Endothelial cell of umbilical vein (primary cell): ENCODE measurements at regions not wholly inside any gene's neighbourhood (a gene's known extent, or its start where the extent isn't known, plus 50 kb on each side); places are given as distances from the start of the nearest gene placed in this dataset.

Experiments used
- BruUV-seq: library from RNA; stranded (reverse); fragments of 400-500 nt; replicated peaks from 2 replicates; lab custom pipeline; 2021; lab: Mats Ljungman, UMichigan
- CTCF ChIA-PET: fragments of 300-600, 350-600 bp; sonication (Branson Sonifier 250); formaldehyde crosslinking; loops from one replicate; lab custom pipeline; 2021; ENCODE audit warnings: antibody characterized with exemption, inconsistent platforms; lab: Charles Lee
- POLR2A ChIA-PET: fragments of 300-600, 350-600 bp; sonication (Branson Sonifier 250); formaldehyde crosslinking; loops from one replicate; lab custom pipeline; 2021; ENCODE audit warnings: antibody characterized with exemption, inconsistent platforms; lab: Charles Lee
- DNase-seq: peaks from one replicate; pipeline ENCODE4 v3.0.0-alpha.2; 2011; ENCODE audit warnings: low read depth, low spot score
- FAIRE-seq: peaks from 2 replicates; lab custom pipeline; 2011; peaks lifted over from hg19 to GRCh38; lab: Jason Lieb, UNC
- H2AFZ ChIP-seq: 2 replicates; pipeline ENCODE4 v1.6.0; 2012; ENCODE audit warnings: low read depth, low read length, control low read depth, inconsistent platforms
- H3K27ac ChIP-seq: 2 replicates; pipeline ENCODE4 v1.5.1; 2011; ENCODE audit warnings: low read depth, mild to moderate bottlenecking, control low read depth, low read length, moderate library complexity; ENCODE audit not compliant: insufficient read depth
- H3K27me3 ChIP-seq, 2 experiments: 2 replicates each; pipeline versions ENCODE4 v1.6.0 to v1.6.1; 2011; ENCODE audit warnings: low read length in 2 of 2, mixed read lengths in 1 of 2; ENCODE audit not compliant: control insufficient read depth in 2 of 2, insufficient read depth in 2 of 2
- H3K36me3 ChIP-seq, 2 experiments: 2 replicates in 1 of 2; 3 replicates in 1 of 2; pipeline ENCODE4 v1.5.1; 2011; ENCODE audit warnings: low read length in 2 of 2, mild to moderate bottlenecking in 1 of 2, moderate library complexity in 1 of 2; ENCODE audit not compliant: control insufficient read depth in 2 of 2, insufficient read depth in 2 of 2; ENCODE audit errors: extremely low read depth in 1 of 2
- H3K4me1 ChIP-seq: 3 replicates; pipeline ENCODE4 v1.5.1; 2011; ENCODE audit warnings: mild to moderate bottlenecking, low read length; ENCODE audit not compliant: control insufficient read depth, insufficient read depth; ENCODE audit errors: extremely low read depth
- H3K4me2 ChIP-seq: 2 replicates; pipeline ENCODE4 v1.6.1; 2011; ENCODE audit warnings: low read length, control low read depth, mixed read lengths; ENCODE audit not compliant: insufficient read depth
- H3K4me3 ChIP-seq, 3 experiments: fragments of 200-600 bp in 1 of 3; sonication (generic), shearing (Covaris generic) in 1 of 3; replicated peaks in 1 of 3; 2 replicates each; pipeline ENCODE4 v1.5.1; 2011 to 2016; ENCODE audit warnings: control low read depth in 3 of 3, low read length in 3 of 3, mild to moderate bottlenecking in 2 of 3, inconsistent platforms in 1 of 3, low read depth in 1 of 3, moderate library complexity in 1 of 3; ENCODE audit not compliant: insufficient read depth in 1 of 3
- H3K79me2 ChIP-seq: 2 replicates; pipeline ENCODE4 v1.6.0; 2012; ENCODE audit warnings: low read length, inconsistent platforms; ENCODE audit not compliant: control insufficient read depth, insufficient read depth
- H3K9ac ChIP-seq: replicated peaks from 2 replicates; pipeline ENCODE3; 2011; ENCODE audit warnings: low read length, control low read depth; ENCODE audit not compliant: insufficient read depth; ENCODE audit errors: extremely low read depth
- H3K9me1 ChIP-seq: replicated peaks from 3 replicates; pipeline ENCODE4 v1.6.0; 2011; ENCODE audit warnings: mild to moderate bottlenecking, low read length; ENCODE audit not compliant: control insufficient read depth, insufficient read depth; ENCODE audit errors: extremely low read depth
- H3K9me3 ChIP-seq: replicated peaks from 2 replicates; pipeline ENCODE4 v1.5.1; 2012; ENCODE audit warnings: low read length, inconsistent platforms; ENCODE audit not compliant: control insufficient read depth, insufficient read depth
- H4K20me1 ChIP-seq: replicated peaks from 2 replicates; pipeline ENCODE3; 2011; ENCODE audit warnings: mild to moderate bottlenecking, low read length; ENCODE audit not compliant: control insufficient read depth, insufficient read depth; ENCODE audit errors: extremely low read depth
- EZH2 ChIP-seq: IDR thresholded peaks from 2 replicates; pipeline ENCODE4 v1.6.1; 2012; ENCODE audit warnings: borderline replicate concordance, low read depth, mild to moderate bottlenecking, moderate library complexity, low read length, inconsistent platforms; ENCODE audit not compliant: severe bottlenecking
- FOS ChIP-seq: IDR thresholded peaks from 2 replicates; pipeline ENCODE4 v1.6.1; 2011; ENCODE audit warnings: mild to moderate bottlenecking, low read length, moderate library complexity, borderline replicate concordance; ENCODE audit not compliant: insufficient read depth
- GATA2 ChIP-seq: IDR thresholded peaks from 2 replicates; pipeline ENCODE4 v1.7.0; 2011; ENCODE audit warnings: low read depth, mild to moderate bottlenecking, moderate library complexity, mixed read lengths, low read length; ENCODE audit not compliant: insufficient read length, insufficient read depth
- JUN ChIP-seq: IDR thresholded peaks from 2 replicates; pipeline ENCODE4 v1.6.1; 2011; ENCODE audit warnings: borderline replicate concordance, low read depth; ENCODE audit not compliant: insufficient read length, insufficient read depth
- MYC ChIP-seq: IDR thresholded peaks from one replicate; pipeline ENCODE4 v1.6.1; 2011; ENCODE audit warnings: mild to moderate bottlenecking, low read depth, low read length
- POLR2A ChIP-seq: IDR thresholded peaks from 2 replicates; pipeline ENCODE4 v1.6.1; 2012; ENCODE audit warnings: low read depth, mild to moderate bottlenecking, control low read depth, low read length
- POLR2AphosphoS5 ChIP-seq: IDR thresholded peaks from 2 replicates; pipeline ENCODE4 v1.6.1; 2012; ENCODE audit warnings: low read depth, mild to moderate bottlenecking, control low read depth, low read length, moderate library complexity; ENCODE audit not compliant: insufficient read depth
- dilution Hi-C: fragments of 300-500 bp; cut with MboI; formaldehyde crosslinking; loops from one replicate; pipeline ENCODE4 v1.15.0; 2019; ENCODE audit warnings: low sequenced_read_pairs; ENCODE audit not compliant: extremely low pct_ligation_motif_present
- intact Hi-C: fragments of 100-400 bp; cut with micrococcal nuclease; formaldehyde crosslinking; loops from one replicate; pipeline ENCODE4 v1.10.0; 2022
- TF ChIP-seq, protein P1 (sequence below): IDR thresholded peaks from 2 replicates; pipeline ENCODE4 v1.6.1; 2011; ENCODE audit not compliant: insufficient read depth, insufficient read length
- TF ChIP-seq, protein P2 (sequence below), 2 donors: IDR thresholded peaks; 1 replicate in 1 of 2; 2 replicates in 1 of 2; pipeline ENCODE4 v1.5.1; 2011; ENCODE audit warnings: low read length in 2 of 2, mild to moderate bottlenecking in 2 of 2, moderate library complexity in 2 of 2, control low read depth in 1 of 2, inconsistent platforms in 1 of 2, low read depth in 1 of 2; ENCODE audit not compliant: insufficient read depth in 1 of 2; ENCODE audit errors: extremely low read depth in 1 of 2

DNA sequence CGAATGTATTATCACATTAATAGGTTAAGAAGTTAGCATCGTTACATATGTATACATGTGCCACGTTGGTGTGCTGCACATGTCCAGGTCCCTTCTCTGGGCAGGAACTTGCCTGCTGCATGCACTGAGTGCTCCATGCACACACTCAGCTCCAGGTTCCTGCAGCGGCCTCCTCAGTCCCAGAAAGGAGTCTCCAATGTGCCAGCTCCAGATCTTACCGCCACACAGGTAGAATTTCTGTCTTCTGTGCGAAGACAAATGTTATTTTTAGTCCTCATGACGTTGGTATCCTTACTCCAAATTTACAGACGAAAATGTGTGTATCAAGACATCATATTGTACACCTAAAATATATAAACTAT lies 127.1 kb downstream of the GALR1 start:
- no peaks in the 10 kb centered on the region for H3K79me2 ChIP-seq
- peaks cover 11% of the 10 kb centered on the region for H3K9me3 ChIP-seq
- TF ChIP-seq POLR2A (no peak), FOS (no peak), EZH2 (no peak)
- no peaks in the 10 kb centered on the region for H3K27me3 ChIP-seq
- dilution Hi-C loops: no loop called here
- intact Hi-C loops: no loop called here
- H3K9ac ChIP-seq: no peak overlapping the region
- ChIA-PET POLR2A (no interaction called here), CTCF (no interaction called here)
- no peaks in the 10 kb centered on the region for H3K9me1 ChIP-seq
- H2AFZ ChIP-seq: no peak overlapping the region
- no peak overlapping the region for H3K4me3 ChIP-seq
- no peak overlapping the region for H3K4me2 ChIP-seq
- H3K27ac ChIP-seq: no peak overlapping the region
- no peaks in the 10 kb centered on the region for H3K36me3 ChIP-seq
- BruUV-seq: no TSS peak
- FAIRE-seq (no peak), DNase-seq (no peak)
- H3K4me1 ChIP-seq: no peaks in the 10 kb centered on the region
- H4K20me1 ChIP-seq: no peaks in the 10 kb centered on the region

DNA sequence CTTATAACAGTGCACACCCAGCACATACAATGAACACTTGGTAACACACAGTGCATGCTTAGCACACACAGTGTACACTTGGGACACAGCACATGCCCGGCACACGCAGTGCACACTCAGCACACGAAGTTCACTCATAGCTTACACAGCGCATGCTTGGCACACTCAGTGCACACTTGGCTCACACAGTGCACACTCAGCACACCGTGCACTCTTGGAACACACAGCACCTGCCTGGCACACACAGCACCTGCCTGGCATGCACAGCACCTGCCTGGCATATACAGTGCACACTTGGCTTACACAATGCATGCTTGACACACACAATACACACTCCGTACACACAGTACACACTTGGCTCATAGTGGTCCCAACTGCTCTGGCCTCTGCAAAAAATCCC lies 128.2 kb downstream of the GALR1 start:
- Histone ChIP-seq H3K4me3 (no peak overlapping the region), H3K9me3 (peaks cover 11% of the 10 kb centered on the region), H4K20me1 (no peaks in the 10 kb centered on the region), H3K36me3 (no peaks in the 10 kb centered on the region), H3K79me2 (no peaks in the 10 kb centered on the region), H2AFZ (no peak overlapping the region), H3K9ac (no peak overlapping the region), H3K27ac (no peak overlapping the region), H3K4me1 (no peaks in the 10 kb centered on the region), H3K9me1 (no peaks in the 10 kb centered on the region), H3K27me3 (no peaks in the 10 kb centered on the region), H3K4me2 (no peak overlapping the region)
- intact Hi-C loops: no loop called here
- CTCF ChIA-PET: no interaction called here
- DNase-seq: no peak
- TF ChIP-seq, protein P1, sequence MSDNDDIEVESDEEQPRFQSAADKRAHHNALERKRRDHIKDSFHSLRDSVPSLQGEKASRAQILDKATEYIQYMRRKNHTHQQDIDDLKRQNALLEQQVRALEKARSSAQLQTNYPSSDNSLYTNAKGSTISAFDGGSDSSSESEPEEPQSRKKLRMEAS: no peak
- TF ChIP-seq MYC (no peak), POLR2A (no peak), EZH2 (no peak), GATA2 (no peak), FOS (no peak), POLR2AphosphoS5 (no peak), JUN (no peak)
- TF ChIP-seq, protein P2, sequence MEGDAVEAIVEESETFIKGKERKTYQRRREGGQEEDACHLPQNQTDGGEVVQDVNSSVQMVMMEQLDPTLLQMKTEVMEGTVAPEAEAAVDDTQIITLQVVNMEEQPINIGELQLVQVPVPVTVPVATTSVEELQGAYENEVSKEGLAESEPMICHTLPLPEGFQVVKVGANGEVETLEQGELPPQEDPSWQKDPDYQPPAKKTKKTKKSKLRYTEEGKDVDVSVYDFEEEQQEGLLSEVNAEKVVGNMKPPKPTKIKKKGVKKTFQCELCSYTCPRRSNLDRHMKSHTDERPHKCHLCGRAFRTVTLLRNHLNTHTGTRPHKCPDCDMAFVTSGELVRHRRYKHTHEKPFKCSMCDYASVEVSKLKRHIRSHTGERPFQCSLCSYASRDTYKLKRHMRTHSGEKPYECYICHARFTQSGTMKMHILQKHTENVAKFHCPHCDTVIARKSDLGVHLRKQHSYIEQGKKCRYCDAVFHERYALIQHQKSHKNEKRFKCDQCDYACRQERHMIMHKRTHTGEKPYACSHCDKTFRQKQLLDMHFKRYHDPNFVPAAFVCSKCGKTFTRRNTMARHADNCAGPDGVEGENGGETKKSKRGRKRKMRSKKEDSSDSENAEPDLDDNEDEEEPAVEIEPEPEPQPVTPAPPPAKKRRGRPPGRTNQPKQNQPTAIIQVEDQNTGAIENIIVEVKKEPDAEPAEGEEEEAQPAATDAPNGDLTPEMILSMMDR (IDR thresholded peaks at IDR 0.05; ENCODE audit: extremely low read depth in 1 of 2, insufficient read depth in 1 of 2, low read depth in 1 of 2, low read length in 2 of 2): no peak
- POLR2A ChIA-PET: no interaction called here
- FAIRE-seq: no peak
- dilution Hi-C loops: no loop called here
- BruUV-seq: no TSS peak
